Effector CD4-positive, alpha-beta T cell (primary cell): ENCODE measurements at regions not wholly inside any gene's neighbourhood (a gene's known extent, or its start where the extent isn't known, plus 50 kb on each side); places are given as distances from the start of the nearest gene placed in this dataset.
"Not testable (repeated sequence)": the region's sequence is repeated elsewhere in the genome, so short reads cannot be mapped to it uniquely, and the experiment has no call there.

ENCODE experiments used
- DNase-seq: peaks from one replicate; pipeline ENCODE4 v3.0.0-alpha.2; 2020

- DNase-seq: no peak
Measured at GRCh38 chr22:27588915-27589314, 212.6 kb downstream of the MN1 start.

DNA sequence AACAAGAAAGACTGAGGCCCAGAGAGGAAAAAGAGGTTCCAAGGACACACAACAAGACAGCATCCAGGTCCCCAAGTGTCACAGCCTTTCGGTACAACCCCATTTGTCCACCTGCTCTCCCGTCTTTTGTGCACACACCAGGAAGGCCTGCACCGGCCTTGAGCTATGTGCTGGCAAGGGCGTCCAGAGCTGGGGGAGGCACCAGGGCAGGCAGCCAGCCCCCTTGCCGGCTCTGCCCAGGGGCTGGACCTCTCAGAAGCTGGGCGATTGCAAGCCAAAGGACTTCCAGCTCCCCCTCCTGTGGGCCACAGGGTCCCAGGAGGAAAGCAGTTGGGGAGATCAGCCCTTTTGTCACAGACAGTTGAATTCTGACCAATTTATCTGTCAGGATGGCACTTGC, 210.5 kb downstream of the MN1 start:
- DNase-seq: no peak

GRCh38 chr22:27593378-27593777, 208.2 kb downstream of the MN1 start:
- DNase-seq: no peak

DNA sequence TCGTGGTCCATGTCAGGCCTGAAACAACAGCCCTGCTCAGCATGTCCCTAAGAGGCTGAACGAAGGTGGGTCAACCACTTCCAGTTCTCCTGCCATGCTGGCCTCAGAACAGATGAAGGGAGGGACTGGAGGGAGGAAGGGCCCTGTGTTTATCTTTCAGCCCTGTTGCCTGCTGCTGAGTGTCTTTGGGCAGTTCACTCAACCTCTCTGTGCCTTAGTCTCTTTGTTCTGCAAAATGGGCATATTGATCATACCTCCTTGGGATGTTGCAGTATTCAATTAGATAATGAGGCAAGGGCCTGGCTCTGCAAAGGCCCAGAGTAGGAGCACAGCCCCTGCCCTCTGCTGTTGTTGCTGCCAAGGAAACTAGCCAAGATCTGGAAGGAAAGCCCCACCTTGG, 207.5 kb downstream of the MN1 start:
- DNase-seq: no peak

- DNase-seq: no peak
Measured at GRCh38 chr22:27594474-27595134, 207.0 kb downstream of the MN1 start.

DNA sequence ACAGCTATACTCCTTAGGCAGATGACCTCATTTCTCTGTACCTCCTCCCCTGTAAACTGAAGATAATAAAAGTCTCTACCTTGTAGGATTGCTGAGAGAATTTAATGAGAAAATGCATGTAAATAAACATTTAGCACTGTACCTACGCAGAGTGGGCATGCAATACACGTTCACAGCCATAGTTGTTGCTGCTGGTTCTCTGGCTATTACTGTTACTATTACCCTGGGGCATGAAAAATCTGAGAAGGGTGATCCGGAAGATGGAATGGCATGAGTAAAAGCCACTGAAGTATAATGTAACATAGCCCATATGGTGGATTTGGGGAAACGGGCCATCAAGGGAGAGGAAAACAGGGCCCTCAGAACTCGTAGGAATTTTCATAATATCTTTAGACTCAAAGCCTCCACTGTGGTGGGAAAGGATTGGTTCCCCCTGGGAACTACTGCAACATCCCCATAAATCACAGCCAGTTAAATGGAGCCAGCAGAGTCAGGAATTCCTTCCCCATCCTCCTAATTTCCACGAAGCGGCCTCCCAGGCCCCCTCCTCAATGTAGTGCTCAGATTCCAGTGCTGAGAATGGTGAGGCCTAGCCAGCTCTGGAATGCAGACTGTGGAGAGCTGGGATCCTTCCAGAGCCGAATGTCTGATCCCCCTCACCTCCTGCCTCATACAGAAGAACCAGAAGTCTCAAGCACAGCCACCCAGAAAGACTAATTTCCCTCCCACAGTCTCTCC, 205.3 kb downstream of the MN1 start:
- no peak for DNase-seq

DNA sequence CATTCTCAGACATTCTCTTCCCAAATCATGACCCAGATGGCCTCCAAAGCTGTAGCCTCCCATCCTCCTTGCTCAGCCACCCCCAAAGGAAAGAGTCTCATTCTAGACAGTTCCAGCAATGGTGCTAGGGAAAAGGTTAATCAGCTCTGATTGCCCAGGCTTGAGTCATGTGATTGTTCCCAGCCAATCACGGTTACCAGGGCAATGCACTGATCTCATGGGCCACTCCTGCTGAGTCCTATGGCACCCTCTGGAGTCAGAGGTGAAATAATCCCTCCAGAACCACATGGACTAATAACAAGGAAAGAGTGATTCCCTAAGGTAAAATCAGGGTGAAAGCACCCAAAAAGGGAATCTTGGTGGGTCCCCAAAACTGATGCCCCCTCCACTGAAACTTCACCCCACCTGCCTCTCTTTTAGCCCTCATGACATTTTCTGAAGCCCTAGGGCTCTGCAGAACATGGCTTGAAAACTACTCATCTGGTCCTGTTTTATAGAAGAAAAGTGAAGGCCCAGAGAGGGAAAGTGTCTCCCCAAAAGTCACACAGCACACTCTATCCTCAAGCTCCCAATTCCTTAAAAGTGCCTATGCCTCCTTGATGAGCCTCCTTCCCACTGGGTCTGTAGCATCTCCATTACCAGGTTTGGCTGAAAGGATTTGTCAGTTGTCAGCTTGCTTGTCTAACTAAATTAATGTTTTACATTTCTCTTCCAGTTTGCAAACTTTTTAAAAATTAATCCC, 203.7 kb downstream of the MN1 start:
- no peak for DNase-seq

- DNase-seq: no peak
Measured at GRCh38 chr22:27598792-27599191, 202.8 kb downstream of the MN1 start.

DNA sequence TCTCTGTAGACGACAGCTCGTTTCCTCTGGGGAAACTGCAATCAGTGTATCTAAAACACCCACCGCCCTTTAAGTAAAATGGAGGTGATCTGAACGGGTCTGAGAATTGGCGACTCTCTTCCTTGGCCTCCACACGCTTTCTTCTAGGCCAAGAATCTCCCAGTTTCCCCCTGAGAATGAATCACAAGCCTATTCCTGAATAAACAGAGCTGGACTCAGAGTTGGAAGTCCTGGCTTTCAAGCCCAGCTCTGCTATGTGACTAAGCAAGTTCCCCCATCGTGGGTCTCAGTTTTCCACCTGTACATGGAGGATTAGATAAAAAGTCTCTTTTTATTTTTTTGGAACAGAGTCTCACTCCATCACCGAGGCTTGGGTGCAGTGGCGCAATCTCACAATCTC, 200.4 kb downstream of the MN1 start:
- no peak for DNase-seq

DNA sequence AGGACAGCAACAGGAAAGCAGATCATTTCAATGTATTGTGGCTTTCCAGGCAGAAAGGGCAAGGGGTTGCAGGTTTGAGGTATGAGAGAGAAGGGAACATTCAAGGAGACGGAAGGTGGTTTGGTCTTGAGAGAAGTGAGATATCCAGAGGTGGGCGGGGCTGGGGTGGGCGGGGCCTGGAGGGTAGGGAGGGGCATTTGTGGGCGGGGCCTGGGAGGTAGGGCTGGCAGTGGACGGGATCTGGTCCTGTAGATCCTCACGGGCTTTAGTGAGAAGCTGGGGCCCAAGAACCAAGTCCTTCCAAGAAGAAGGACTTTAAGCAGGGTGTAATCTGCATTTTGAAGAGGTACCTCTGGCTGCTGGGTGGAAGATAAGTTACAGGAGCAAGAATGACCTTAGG, 199.2 kb downstream of the MN1 start:
- DNase-seq: no peak

DNA sequence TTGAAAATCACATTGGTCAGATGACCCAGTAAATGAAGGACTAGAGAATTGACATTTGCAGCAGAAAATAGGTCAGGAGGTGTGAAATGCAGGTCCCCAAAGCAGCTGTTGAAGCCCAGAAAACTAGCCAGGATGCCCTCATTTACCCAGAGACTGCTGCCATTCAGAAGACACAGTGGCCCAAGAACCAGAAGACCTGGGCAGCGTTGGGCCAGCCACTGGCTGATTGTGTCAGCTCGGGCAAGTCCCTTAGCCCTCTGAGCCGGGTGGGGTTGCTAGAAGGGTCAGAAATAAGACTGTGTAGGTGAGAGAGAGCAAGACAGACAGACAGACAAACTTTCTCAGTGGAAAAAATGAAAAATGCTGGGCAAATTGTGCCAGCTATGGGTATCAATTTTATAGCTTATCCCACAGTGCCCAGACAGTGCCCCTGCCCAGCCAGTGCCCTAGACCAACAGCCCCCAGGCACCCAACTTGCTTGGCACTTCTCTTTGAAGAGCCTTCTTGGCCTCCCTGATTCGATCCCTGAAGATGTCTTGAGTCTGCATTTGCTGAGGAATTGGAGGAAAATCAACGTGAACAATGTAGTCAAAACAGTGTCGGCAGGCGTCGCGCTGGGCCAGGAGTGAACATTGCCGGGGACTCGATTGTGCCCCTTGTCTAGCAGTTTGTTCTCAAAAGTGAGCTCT, 198.3 kb downstream of the MN1 start:
- no peak for DNase-seq

DNA sequence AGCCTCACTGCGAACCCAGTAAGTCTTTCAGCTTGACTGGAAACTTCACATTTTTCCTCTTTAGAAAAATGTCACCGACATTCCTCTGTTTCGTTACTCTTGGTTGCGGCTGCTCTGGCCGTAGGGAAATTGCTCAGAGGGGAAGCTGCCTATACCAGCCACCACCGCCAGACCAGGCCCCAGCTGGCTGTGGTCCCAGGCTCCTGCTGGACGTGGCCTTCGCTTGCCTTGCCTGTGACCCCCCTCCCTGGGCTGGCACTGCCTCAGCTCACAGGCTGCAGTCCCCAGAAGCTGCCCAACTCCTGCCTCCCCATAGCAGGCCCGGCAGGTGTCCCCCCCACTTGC, 197.8 kb downstream of the MN1 start:
- DNase-seq: no peak

- DNase-seq: no peak
Measured at GRCh38 chr22:27605390-27605789, 196.2 kb downstream of the MN1 start.

DNA sequence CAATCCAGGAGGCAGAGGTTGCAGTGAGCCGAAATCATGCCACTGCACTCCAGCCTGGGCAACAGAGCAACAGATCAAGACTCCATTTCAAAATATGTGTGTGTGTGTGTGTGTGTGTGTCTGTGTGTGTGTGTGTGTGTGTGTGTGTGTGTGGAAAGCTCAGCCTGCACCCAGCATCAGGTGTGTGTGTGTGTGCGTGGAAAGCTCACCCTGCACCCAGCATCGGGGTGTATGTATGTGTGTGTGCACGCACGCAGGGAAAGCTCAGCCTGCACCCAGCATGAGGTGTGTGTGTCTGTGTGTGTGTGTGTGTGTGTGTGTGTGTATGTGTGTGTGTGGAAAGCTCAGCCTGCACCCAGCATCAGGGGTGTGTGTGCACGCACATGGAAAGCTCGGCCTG, 193.8 kb downstream of the MN1 start:
- not testable (repeated sequence) for DNase-seq

- no peak for DNase-seq
Measured at GRCh38 chr22:27609451-27609888, 192.1 kb downstream of the MN1 start.

DNA sequence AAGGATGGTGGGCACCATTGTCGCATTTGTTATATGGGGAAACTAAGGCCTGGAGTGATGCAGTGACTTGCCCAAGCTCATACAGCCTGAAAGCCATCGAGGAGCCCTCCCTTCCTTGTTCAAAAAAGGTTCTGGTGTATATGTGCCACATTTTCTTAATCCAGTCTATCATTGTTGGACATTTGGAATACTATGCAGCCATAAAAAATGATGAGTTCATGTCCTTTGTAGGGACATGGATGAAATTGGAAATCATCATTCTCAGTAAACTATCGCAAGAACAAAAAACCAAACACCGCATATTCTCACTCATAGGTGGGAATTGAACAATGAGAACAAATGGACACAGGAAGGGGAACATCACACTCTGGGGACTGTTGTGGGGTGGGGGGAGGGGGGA, 191.4 kb downstream of the MN1 start:
- DNase-seq: not testable (repeated sequence)

- DNase-seq: no peak
Measured at GRCh38 chr22:27610863-27611786, 190.4 kb downstream of the MN1 start.

DNA sequence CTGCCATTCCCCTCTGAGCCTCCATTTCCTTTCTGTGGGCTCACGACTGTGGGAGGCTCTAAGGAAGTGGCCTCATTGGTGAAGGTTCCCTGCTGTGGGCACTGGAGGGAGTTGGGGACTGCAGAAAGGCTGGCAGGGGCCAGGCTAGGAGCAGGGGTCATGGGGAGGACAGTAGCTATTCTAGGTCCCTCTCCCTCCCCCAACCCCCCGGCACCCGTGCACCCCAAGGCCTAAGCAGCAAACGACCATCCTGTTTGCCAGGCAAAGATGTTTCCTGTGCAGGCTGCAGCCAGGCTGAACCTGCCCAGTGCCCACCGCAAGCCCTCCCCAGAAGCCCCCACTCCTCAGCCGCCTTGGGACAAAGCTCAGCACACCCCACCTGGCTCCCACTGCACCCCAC, 189.4 kb downstream of the MN1 start:
- DNase-seq: no peak

- DNase-seq: no peak
Measured at GRCh38 chr22:27613099-27614005, 188.2 kb downstream of the MN1 start.

GRCh38 chr22:27614006-27614649, 187.4 kb downstream of the MN1 start:
- no peak for DNase-seq

GRCh38 chr22:27614650-27615007, 186.9 kb downstream of the MN1 start:
- no peak for DNase-seq
